Thyroid gland (tissue), 4 donors: ENCODE measurements at regions not wholly inside any gene's neighbourhood (a gene's known extent, or its start where the extent isn't known, plus 50 kb on each side); places are given as distances from the start of the nearest gene placed in this dataset.

Experiments
- CTCF ChIP-seq, 6 experiments: fragments of 200-600 bp in 3 of 6; fragments of 450-650 bp in 3 of 6; sonication (generic) in 3 of 6; IDR thresholded peaks; one replicate each; pipeline ENCODE4 v1.5.1; 2016 to 2019; ENCODE audit warnings: antibody characterized with exemption in 6 of 6, mild to moderate bottlenecking in 2 of 6, inconsistent platforms in 1 of 6, moderate library complexity in 1 of 6
- POLR2A ChIP-seq, 2 donors: fragments of 450-650 bp; IDR thresholded peaks; one replicate each; pipeline ENCODE4 v1.6.1; 2017; ENCODE audit warnings: antibody characterized with exemption in 2 of 2, mild to moderate bottlenecking in 2 of 2, moderate library complexity in 1 of 2

- TF ChIP-seq CTCF (IDR thresholded peaks at IDR 0.05): no peak
- TF ChIP-seq POLR2A (IDR thresholded peaks at IDR 0.05): no peak
Observed at GRCh38 chr6:85961125-85961524, 318.4 kb upstream of the SYNCRIP start.
